ENCODE measurements at regions not wholly inside any gene's neighbourhood (a gene's known extent, or its start where the extent isn't known, plus 50 kb on each side); places are given as distances from the start of the nearest gene placed in this dataset.

DNA sequence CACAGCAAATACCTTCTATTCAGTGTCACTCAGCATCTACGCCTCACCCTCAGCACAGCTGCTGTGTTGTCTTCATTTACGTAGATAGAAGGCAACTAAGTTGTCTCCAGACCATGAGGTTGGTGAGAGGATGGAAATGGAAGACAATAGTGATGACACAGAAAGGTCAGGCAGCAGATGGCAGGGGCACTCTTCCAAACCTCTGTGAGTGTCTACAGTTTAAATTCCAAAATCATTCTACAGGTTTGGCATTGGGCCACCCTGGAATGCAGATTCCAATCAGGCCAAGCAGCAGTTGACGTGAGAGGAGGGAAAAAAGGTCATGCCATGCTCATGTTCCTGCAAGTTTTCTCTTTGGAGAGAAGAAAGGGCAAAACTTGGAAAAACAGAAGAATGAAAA lies 68.7 kb upstream of the ADAMTSL1 start:
- Histone ChIP-seq H3K4me1 (no peaks in the 10 kb centered on the region), H3K4me3 (no peak overlapping the region), H3K9me3 (no peaks in the 10 kb centered on the region), H3K27ac (no peak overlapping the region), H3K36me3 (replicated peaks in 1 of 2; ENCODE audit: insufficient read depth in 1 of 2, low read depth in 2 of 2) (no peaks in the 10 kb centered on the region), H3K27me3 (no peaks in the 10 kb centered on the region)
- DNase-seq (no peak), ATAC-seq (no peak)
- intact Hi-C loops (cut with DNase I): no loop called here
- TF ChIP-seq, protein P1, sequence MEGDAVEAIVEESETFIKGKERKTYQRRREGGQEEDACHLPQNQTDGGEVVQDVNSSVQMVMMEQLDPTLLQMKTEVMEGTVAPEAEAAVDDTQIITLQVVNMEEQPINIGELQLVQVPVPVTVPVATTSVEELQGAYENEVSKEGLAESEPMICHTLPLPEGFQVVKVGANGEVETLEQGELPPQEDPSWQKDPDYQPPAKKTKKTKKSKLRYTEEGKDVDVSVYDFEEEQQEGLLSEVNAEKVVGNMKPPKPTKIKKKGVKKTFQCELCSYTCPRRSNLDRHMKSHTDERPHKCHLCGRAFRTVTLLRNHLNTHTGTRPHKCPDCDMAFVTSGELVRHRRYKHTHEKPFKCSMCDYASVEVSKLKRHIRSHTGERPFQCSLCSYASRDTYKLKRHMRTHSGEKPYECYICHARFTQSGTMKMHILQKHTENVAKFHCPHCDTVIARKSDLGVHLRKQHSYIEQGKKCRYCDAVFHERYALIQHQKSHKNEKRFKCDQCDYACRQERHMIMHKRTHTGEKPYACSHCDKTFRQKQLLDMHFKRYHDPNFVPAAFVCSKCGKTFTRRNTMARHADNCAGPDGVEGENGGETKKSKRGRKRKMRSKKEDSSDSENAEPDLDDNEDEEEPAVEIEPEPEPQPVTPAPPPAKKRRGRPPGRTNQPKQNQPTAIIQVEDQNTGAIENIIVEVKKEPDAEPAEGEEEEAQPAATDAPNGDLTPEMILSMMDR (IDR thresholded peaks at IDR 0.05): no peak
- TF ChIP-seq POLR2A (IDR thresholded peaks at IDR 0.05): no peak
- 62 to 64% methylated on average over 3 of the region's 3 CpGs for WGBS, 2 donors

DNA sequence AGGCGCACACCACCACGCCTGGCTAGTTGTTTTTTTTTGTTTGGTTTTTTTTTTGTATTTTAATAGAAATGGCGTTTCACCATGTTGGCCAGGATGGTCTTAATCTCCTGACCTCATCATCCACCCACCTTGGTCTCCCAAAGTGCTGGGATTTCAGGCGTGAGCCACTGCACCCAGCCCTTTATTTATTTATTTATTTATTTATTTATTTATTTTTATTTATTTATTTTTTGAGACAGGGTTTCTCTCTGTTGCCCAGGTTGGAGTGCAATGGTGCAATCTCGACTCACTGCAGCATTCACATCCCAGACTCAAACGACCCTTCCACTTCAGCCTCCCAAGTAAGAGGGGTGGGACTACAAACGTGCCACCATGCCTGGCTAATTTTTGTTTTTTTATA lies 63.0 kb upstream of the ADAMTSL1 start:
- ATAC-seq (no peak), DNase-seq (no peak)
- H3K27me3 ChIP-seq: no peaks in the 10 kb centered on the region
- intact Hi-C loops (cut with DNase I): no loop called here
- no peak for TF ChIP-seq POLR2A (IDR thresholded peaks at IDR 0.05)
- TF ChIP-seq, protein P1 (IDR thresholded peaks at IDR 0.05): no peak
- no peaks in the 10 kb centered on the region for H3K4me1 ChIP-seq
- H3K27ac ChIP-seq: no peak overlapping the region
- 65 to 71% methylated on average over 7 of the region's 7 CpGs for WGBS, 2 donors
- H3K9me3 ChIP-seq: no peaks in the 10 kb centered on the region
- H3K36me3 ChIP-seq (replicated peaks in 1 of 2; ENCODE audit: insufficient read depth in 1 of 2, low read depth in 2 of 2): no peaks in the 10 kb centered on the region
- no peak overlapping the region for H3K4me3 ChIP-seq

DNA sequence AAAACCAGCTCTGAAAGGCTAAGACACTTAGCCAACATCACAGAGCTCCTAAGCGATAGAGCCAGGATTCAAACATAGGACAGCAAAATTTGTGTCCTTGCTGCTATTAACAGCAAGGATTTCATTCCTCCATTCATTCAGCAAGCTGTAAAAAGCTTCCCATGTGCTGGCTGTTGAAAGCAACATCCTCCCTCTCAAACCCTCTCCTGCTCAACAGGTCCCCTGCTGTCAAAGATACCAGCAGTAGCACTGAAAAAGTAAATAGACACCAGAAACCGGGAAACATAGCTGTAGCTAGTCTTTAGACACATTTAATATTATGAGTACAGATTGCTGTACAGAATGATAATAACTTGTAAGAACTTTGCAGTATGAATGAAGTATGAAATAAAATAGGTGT lies 52.6 kb upstream of the ADAMTSL1 start:
- 50 to 58% methylated on average over 2 of the region's 2 CpGs for WGBS, 2 donors

GRCh38 chr9:18422296-18423036 lies 51.5 kb upstream of the ADAMTSL1 start:
- intact Hi-C loops (cut with DNase I): no loop called here
- no peak for TF ChIP-seq POLR2A (IDR thresholded peaks at IDR 0.05)
- TF ChIP-seq, protein P1 (IDR thresholded peaks at IDR 0.05): no peak
- Histone ChIP-seq H3K36me3 (replicated peaks in 1 of 2; ENCODE audit: insufficient read depth in 1 of 2, low read depth in 2 of 2) (no peaks in the 10 kb centered on the region), H3K4me3 (no peak overlapping the region), H3K4me1 (no peaks in the 10 kb centered on the region), H3K27me3 (no peaks in the 10 kb centered on the region), H3K9me3 (no peaks in the 10 kb centered on the region), H3K27ac (no peak overlapping the region)
- 80 to 83% methylated on average over 8 of the region's 8 CpGs for WGBS, 2 donors
- ATAC-seq (no peak), DNase-seq (no peak)

More for the DNA sequence above, 52.6 kb upstream of the ADAMTSL1 start:
- ATAC-seq: no peak
- intact Hi-C loops (cut with DNase I): no loop called here
- Histone ChIP-seq H3K36me3 (replicated peaks in 1 of 2; ENCODE audit: insufficient read depth in 1 of 2, low read depth in 2 of 2) (no peaks in the 10 kb centered on the region), H3K27me3 (no peaks in the 10 kb centered on the region), H3K27ac (no peak overlapping the region), H3K4me1 (no peaks in the 10 kb centered on the region), H3K4me3 (no peak overlapping the region), H3K9me3 (no peaks in the 10 kb centered on the region)
- DNase-seq: no peak
- no peak for TF ChIP-seq POLR2A (IDR thresholded peaks at IDR 0.05)
- TF ChIP-seq, protein P1 (IDR thresholded peaks at IDR 0.05): no peak
